ENCODE measurements at regions not wholly inside any gene's neighbourhood (a gene's known extent, or its start where the extent isn't known, plus 50 kb on each side); places are given as distances from the start of the nearest gene placed in this dataset.

GRCh38 chr12:85527192-85527591 is 247.2 kb downstream of the ALX1 start:
- DNase-seq (ENCODE audit: insufficient read length), result no peak

DNA sequence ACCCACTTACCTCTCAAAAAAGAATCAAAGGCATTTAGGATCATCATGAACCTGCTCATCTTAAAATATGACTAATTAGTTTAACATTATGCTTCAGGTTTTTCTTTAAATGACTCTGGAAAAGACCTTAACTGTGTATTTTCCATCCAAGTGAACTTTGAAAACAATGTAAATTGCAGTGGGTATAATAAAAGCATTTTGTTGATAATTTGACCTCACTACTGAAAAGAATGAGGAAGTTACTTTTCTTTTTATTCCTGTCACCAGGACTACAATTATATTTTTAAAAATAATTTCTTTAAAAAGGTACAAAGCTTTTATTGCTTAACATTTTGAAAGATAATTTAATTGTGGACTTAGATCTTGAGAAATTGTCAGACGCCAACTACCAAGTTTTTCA is 249.9 kb downstream of the ALX1 start:
- FAIRE-seq, result no peak
- TF ChIP-seq TAF1 (IDR thresholded peaks at IDR 0.05; ENCODE audit: borderline replicate concordance, low read depth, low read length) (no peak), POLR2AphosphoS5 (IDR thresholded peaks at IDR 0.05; ENCODE audit: low read depth, low read length) (no peak), POLR2A (IDR thresholded peaks at IDR 0.05; ENCODE audit: low read depth, low read length) (no peak)

More at GRCh38 chr12:85527192-85527591, 247.2 kb downstream of the ALX1 start:
- TF ChIP-seq TAF1 (IDR thresholded peaks at IDR 0.05; ENCODE audit: borderline replicate concordance, low read depth, low read length), result no peak
- peak; percentile 41; the same call in 1 of the 2 replicates for TF ChIP-seq POLR2A (IDR thresholded peaks at IDR 0.05; ENCODE audit: low read depth, low read length)
- peak; percentile 82 for FAIRE-seq

GRCh38 chr12:85530456-85530855 is 250.4 kb downstream of the ALX1 start:
- no peak for TF ChIP-seq POLR2A (IDR thresholded peaks at IDR 0.05; ENCODE audit: low read depth, low read length)
- no peak for TF ChIP-seq TAF1 (IDR thresholded peaks at IDR 0.05; ENCODE audit: borderline replicate concordance, low read depth, low read length)
- no peak for TF ChIP-seq POLR2AphosphoS5 (IDR thresholded peaks at IDR 0.05; ENCODE audit: low read depth, low read length)
- DNase-seq (ENCODE audit: insufficient read length), result no peak
- FAIRE-seq, result no peak

More for the DNA sequence above, 249.9 kb downstream of the ALX1 start:
- no peak for DNase-seq (ENCODE audit: insufficient read length)

GRCh38 chr12:85531341-85531740 is 251.3 kb downstream of the ALX1 start:
- peak; percentile 82 for FAIRE-seq
- DNase-seq (ENCODE audit: insufficient read length), result no peak

DNA sequence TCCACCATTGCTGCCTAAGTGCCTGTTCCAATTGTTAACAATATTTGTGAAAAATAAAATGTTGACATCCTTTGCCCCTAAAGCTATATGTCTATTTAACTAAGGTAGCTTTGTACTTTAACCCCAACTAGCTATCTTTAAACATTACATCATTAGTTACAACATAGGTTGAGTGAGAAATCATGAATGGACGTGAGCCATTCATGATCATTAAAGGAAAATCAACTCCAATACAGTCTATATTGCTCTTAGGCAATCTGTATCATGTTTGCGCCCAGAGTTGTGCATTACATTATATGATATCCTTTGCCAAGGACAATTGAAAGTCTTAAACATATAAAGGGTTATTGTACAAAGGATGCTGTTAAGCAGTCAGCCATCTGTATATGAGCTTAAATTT is 269.6 kb downstream of the ALX1 start:
- DNase-seq (ENCODE audit: insufficient read length), result no peak
- TF ChIP-seq POLR2AphosphoS5 (IDR thresholded peaks at IDR 0.05; ENCODE audit: low read depth, low read length), result no peak
- TF ChIP-seq TAF1 (IDR thresholded peaks at IDR 0.05; ENCODE audit: borderline replicate concordance, low read depth, low read length), result no peak
- no peak for TF ChIP-seq POLR2A (IDR thresholded peaks at IDR 0.05; ENCODE audit: low read depth, low read length)
- no peak for FAIRE-seq

More at GRCh38 chr12:85531341-85531740, 251.3 kb downstream of the ALX1 start:
- peak; percentile 50; the same call in 1 of the 2 replicates for TF ChIP-seq TAF1 (IDR thresholded peaks at IDR 0.05; ENCODE audit: borderline replicate concordance, low read depth, low read length)
- TF ChIP-seq POLR2AphosphoS5 (IDR thresholded peaks at IDR 0.05; ENCODE audit: low read depth, low read length), result no peak
- TF ChIP-seq POLR2A (IDR thresholded peaks at IDR 0.05; ENCODE audit: low read depth, low read length), result no peak

DNA sequence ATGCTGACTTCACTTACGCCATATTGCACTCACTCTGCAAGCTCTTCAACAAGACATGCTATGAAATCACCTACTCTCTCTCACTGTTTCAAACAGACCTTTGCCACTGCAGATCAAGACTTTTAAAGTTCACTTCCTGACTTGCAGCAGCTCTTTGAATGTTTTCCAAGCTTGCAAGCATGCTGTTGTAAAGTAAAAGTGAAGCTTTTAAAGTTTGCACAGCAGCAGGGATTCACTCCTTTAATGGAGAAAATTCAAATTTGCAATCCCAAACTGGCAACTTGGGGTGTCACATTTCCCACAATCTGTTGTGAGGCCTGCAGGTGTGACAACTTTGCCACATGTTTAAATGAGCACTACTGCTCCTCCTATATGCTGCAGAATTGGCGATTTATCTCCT is 270.9 kb downstream of the ALX1 start:
- FAIRE-seq (no peak), DNase-seq (ENCODE audit: insufficient read length) (no peak)
- TF ChIP-seq POLR2AphosphoS5 (IDR thresholded peaks at IDR 0.05; ENCODE audit: low read depth, low read length) (no peak), TAF1 (IDR thresholded peaks at IDR 0.05; ENCODE audit: borderline replicate concordance, low read depth, low read length) (no peak)

GRCh38 chr12:85552461-85552860 is 272.4 kb downstream of the ALX1 start:
- DNase-seq (ENCODE audit: insufficient read length) (no peak), FAIRE-seq (no peak)
- TF ChIP-seq POLR2AphosphoS5 (IDR thresholded peaks at IDR 0.05; ENCODE audit: low read depth, low read length) (no peak), POLR2A (IDR thresholded peaks at IDR 0.05; ENCODE audit: low read depth, low read length) (no peak), TAF1 (IDR thresholded peaks at IDR 0.05; ENCODE audit: borderline replicate concordance, low read depth, low read length) (no peak)

GRCh38 chr12:85557850-85558249 is 277.8 kb downstream of the ALX1 start:
- DNase-seq (ENCODE audit: insufficient read length) (no peak), FAIRE-seq (no peak)
- TF ChIP-seq POLR2AphosphoS5 (IDR thresholded peaks at IDR 0.05; ENCODE audit: low read depth, low read length) (no peak), POLR2A (IDR thresholded peaks at IDR 0.05; ENCODE audit: low read depth, low read length) (no peak), TAF1 (IDR thresholded peaks at IDR 0.05; ENCODE audit: borderline replicate concordance, low read depth, low read length) (no peak)

DNA sequence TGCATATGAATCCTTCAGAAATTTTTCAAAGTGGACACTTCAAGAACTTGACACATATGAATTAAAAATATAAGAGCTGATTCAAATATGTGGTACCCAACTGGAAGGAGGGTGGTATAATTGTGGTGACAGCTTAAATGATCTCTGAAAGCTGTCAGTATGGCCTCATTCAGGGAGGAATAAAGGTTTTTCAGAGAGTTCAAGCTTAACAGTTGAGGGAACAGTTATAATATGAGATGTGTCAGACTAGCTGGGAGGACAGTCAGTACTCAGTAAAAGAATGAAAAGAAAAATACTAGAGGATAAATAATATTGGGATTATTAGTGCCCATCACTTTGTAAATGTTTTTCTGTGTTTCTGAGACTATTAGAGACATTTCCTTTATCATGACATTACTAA is 277.5 kb downstream of the RASSF9 start:
- FAIRE-seq (no peak), DNase-seq (ENCODE audit: insufficient read length) (no peak)
- no peak for TF ChIP-seq POLR2A (IDR thresholded peaks at IDR 0.05; ENCODE audit: low read depth, low read length)
- TF ChIP-seq TAF1 (IDR thresholded peaks at IDR 0.05; ENCODE audit: borderline replicate concordance, low read depth, low read length), result no peak
- no peak for TF ChIP-seq POLR2AphosphoS5 (IDR thresholded peaks at IDR 0.05; ENCODE audit: low read depth, low read length)

GRCh38 chr12:85559127-85559526 is 277.1 kb downstream of the RASSF9 start:
- TF ChIP-seq POLR2A (IDR thresholded peaks at IDR 0.05; ENCODE audit: low read depth, low read length), result no peak
- no peak for TF ChIP-seq POLR2AphosphoS5 (IDR thresholded peaks at IDR 0.05; ENCODE audit: low read depth, low read length)
- TF ChIP-seq TAF1 (IDR thresholded peaks at IDR 0.05; ENCODE audit: borderline replicate concordance, low read depth, low read length), result no peak
- FAIRE-seq (no peak), DNase-seq (ENCODE audit: insufficient read length) (no peak)

- no peak for TF ChIP-seq POLR2A (IDR thresholded peaks at IDR 0.05; ENCODE audit: low read depth, low read length)
- FAIRE-seq (no peak), DNase-seq (ENCODE audit: insufficient read length) (no peak)
Measured at GRCh38 chr12:85559536-85559935, 276.7 kb downstream of the RASSF9 start.

DNA sequence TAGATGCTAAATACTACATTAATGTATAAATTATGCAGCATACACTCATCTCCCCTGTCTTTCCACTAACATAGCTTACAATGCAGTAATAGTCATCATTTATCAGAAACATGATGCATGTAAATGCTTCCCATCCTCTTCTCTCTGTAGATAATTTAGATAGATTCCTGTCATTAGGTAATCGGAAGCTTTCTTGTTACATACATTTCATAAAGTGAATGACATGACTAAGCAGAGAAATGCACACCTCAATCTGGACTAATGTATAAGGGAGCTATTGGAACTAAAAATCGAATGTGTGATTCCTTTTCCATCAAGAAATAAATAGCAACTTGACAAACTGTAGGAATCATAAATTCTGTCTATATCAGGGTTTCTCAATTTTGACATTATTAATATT is 273.4 kb downstream of the RASSF9 start:
- TF ChIP-seq TAF1 (IDR thresholded peaks at IDR 0.05; ENCODE audit: borderline replicate concordance, low read depth, low read length) (no peak), POLR2AphosphoS5 (IDR thresholded peaks at IDR 0.05; ENCODE audit: low read depth, low read length) (no peak), POLR2A (IDR thresholded peaks at IDR 0.05; ENCODE audit: low read depth, low read length) (no peak)
- no peak for DNase-seq (ENCODE audit: insufficient read length)
- no peak for FAIRE-seq

DNA sequence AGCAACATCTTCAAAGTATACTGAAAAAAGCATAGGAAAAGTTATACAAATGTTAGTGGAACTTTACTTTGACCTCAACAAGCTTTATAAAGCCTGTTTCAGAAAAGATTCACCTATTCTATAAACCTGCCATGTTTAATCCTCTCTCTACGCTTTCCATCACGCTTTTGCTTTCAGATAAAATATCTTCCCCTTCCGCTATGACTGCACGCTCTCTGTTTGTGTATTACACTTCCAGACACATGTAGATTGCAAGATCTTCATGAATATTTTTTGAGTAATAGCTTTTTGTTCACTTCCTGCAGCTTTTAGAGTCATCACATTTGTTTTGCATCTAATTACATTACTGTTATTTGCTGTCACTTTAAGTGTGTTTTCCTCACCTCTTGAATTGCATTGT is 271.4 kb downstream of the RASSF9 start:
- DNase-seq (ENCODE audit: insufficient read length) (no peak), FAIRE-seq (no peak)
- TF ChIP-seq POLR2AphosphoS5 (IDR thresholded peaks at IDR 0.05; ENCODE audit: low read depth, low read length) (no peak), POLR2A (IDR thresholded peaks at IDR 0.05; ENCODE audit: low read depth, low read length) (no peak), TAF1 (IDR thresholded peaks at IDR 0.05; ENCODE audit: borderline replicate concordance, low read depth, low read length) (no peak)

Measured in GM12892 (cell line).